ENCODE measurements at regions not wholly inside any gene's neighbourhood (a gene's known extent, or its start where the extent isn't known, plus 50 kb on each side); places are given as distances from the start of the nearest gene placed in this dataset.
"Not testable (repeated sequence)": the region's sequence is repeated elsewhere in the genome, so short reads cannot be mapped to it uniquely, and the experiment has no call there.

- DNase-seq (ENCODE audit: low read depth in 4 of 4, low spot score in 2 of 4), result no peak
Measured at GRCh38 chr12:25787701-25788100, 170.8 kb upstream of the RASSF8 start.

GRCh38 chr12:25788707-25789442, 169.6 kb upstream of the RASSF8 start:
- no peak for DNase-seq (ENCODE audit: low read depth in 4 of 4, low spot score in 2 of 4)

GRCh38 chr12:25789541-25789944, 168.9 kb upstream of the RASSF8 start:
- DNase-seq (ENCODE audit: low read depth in 4 of 4, low spot score in 2 of 4), result no peak

GRCh38 chr12:25792031-25792430, 166.5 kb upstream of the RASSF8 start:
- DNase-seq (ENCODE audit: low read depth in 4 of 4, low spot score in 2 of 4), result no peak

- no peak for DNase-seq (ENCODE audit: low read depth in 4 of 4, low spot score in 2 of 4)
Measured at GRCh38 chr12:25793196-25793595, 165.3 kb upstream of the RASSF8 start.

- no peak for DNase-seq (ENCODE audit: low read depth in 4 of 4, low spot score in 2 of 4)
Measured at GRCh38 chr12:25794571-25794970, 163.9 kb upstream of the RASSF8 start.

- no peak for DNase-seq (ENCODE audit: low read depth in 4 of 4, low spot score in 2 of 4)
Measured at GRCh38 chr12:25796523-25797000, 161.9 kb upstream of the RASSF8 start.

GRCh38 chr12:25797386-25797785, 161.1 kb upstream of the RASSF8 start:
- DNase-seq (ENCODE audit: low read depth in 4 of 4, low spot score in 2 of 4), result no peak

- no peak for DNase-seq (ENCODE audit: low read depth in 4 of 4, low spot score in 2 of 4)
Measured at GRCh38 chr12:25797949-25798348, 160.5 kb upstream of the RASSF8 start.

GRCh38 chr12:25800101-25800500, 158.4 kb upstream of the RASSF8 start:
- no peak for DNase-seq (ENCODE audit: low read depth in 4 of 4, low spot score in 2 of 4)

- DNase-seq (ENCODE audit: low read depth in 4 of 4, low spot score in 2 of 4), result no peak
Measured at GRCh38 chr12:25801734-25802133, 156.7 kb upstream of the RASSF8 start.

- DNase-seq (ENCODE audit: low read depth in 4 of 4, low spot score in 2 of 4), result no peak
Measured at GRCh38 chr12:25802143-25802542, 156.3 kb upstream of the RASSF8 start.

- DNase-seq (ENCODE audit: low read depth in 4 of 4, low spot score in 2 of 4), result not testable (repeated sequence)
Measured at GRCh38 chr12:25803029-25803664, 155.3 kb upstream of the RASSF8 start.

- not testable (repeated sequence) for DNase-seq (ENCODE audit: low read depth in 4 of 4, low spot score in 2 of 4)
Measured at GRCh38 chr12:25804286-25804685, 154.2 kb upstream of the RASSF8 start.

GRCh38 chr12:25806271-25806670, 152.2 kb upstream of the RASSF8 start:
- no peak for DNase-seq (ENCODE audit: low read depth in 4 of 4, low spot score in 2 of 4)

- DNase-seq (ENCODE audit: low read depth in 4 of 4, low spot score in 2 of 4), result no peak
Measured at GRCh38 chr12:25808604-25809003, 149.9 kb upstream of the RASSF8 start.

- DNase-seq (ENCODE audit: low read depth in 4 of 4, low spot score in 2 of 4), result no peak
Measured at GRCh38 chr12:25810683-25811082, 147.8 kb upstream of the RASSF8 start.

GRCh38 chr12:25811656-25812126, 146.8 kb upstream of the RASSF8 start:
- no peak for DNase-seq (ENCODE audit: low read depth in 4 of 4, low spot score in 2 of 4)

- DNase-seq (ENCODE audit: low read depth in 4 of 4, low spot score in 2 of 4), result no peak
Measured at GRCh38 chr12:25812295-25812694, 146.2 kb upstream of the RASSF8 start.

- DNase-seq (ENCODE audit: low read depth in 4 of 4, low spot score in 2 of 4), result no peak
Measured at GRCh38 chr12:25813843-25814242, 144.6 kb upstream of the RASSF8 start.

- no peak for DNase-seq (ENCODE audit: low read depth in 4 of 4, low spot score in 2 of 4)
Measured at GRCh38 chr12:25816637-25817036, 141.8 kb upstream of the RASSF8 start.

- no peak for DNase-seq (ENCODE audit: low read depth in 4 of 4, low spot score in 2 of 4)
Measured at GRCh38 chr12:25817166-25817565, 141.3 kb upstream of the RASSF8 start.
